Lower leg skin (tissue), 3 donors: ENCODE measurements at regions not wholly inside any gene's neighbourhood (a gene's known extent, or its start where the extent isn't known, plus 50 kb on each side); places are given as distances from the start of the nearest gene placed in this dataset.

ENCODE experiments used
- CTCF ChIP-seq, 3 donors: fragments of 450-650 bp; IDR thresholded peaks; one replicate each; pipeline ENCODE4 v1.5.1; 2016; ENCODE audit warnings: antibody characterized with exemption in 3 of 3, mild to moderate bottlenecking in 3 of 3, moderate library complexity in 2 of 3
- POLR2A ChIP-seq, 2 donors: fragments of 450-650 bp; IDR thresholded peaks; one replicate each; pipeline ENCODE4 v1.6.1; 2016 to 2017; ENCODE audit warnings: antibody characterized with exemption in 2 of 2, mild to moderate bottlenecking in 1 of 2, moderate library complexity in 1 of 2

GRCh38 chr11:32266601-32267000, 168.7 kb downstream of the WT1 start:
- TF ChIP-seq CTCF (IDR thresholded peaks at IDR 0.05): no peak
- TF ChIP-seq POLR2A (IDR thresholded peaks at IDR 0.05): no peak
